Osteocyte (in vitro differentiated cells): ENCODE measurements at regions not wholly inside any gene's neighbourhood (a gene's known extent, or its start where the extent isn't known, plus 50 kb on each side); places are given as distances from the start of the nearest gene placed in this dataset.

Experiments
- DNase-seq: peaks from one replicate; pipeline ENCODE4 v3.0.0; 2021; ENCODE audit warnings: mixed read lengths; ENCODE audit not compliant: unreplicated experiment; ENCODE audit errors: extremely low spot score
- H3K27ac Mint-ChIP-seq: one replicate; pipeline ENCODE4 v1.8.0; 2021; ENCODE audit warnings: mild to moderate bottlenecking, mixed read lengths; ENCODE audit not compliant: unreplicated experiment
- H3K27me3 Mint-ChIP-seq: one replicate; pipeline ENCODE4 v1.8.0; 2021; ENCODE audit warnings: mixed read lengths; ENCODE audit not compliant: unreplicated experiment
- H3K36me3 Mint-ChIP-seq: one replicate; pipeline ENCODE4 v1.8.0; 2021; ENCODE audit warnings: mixed read lengths; ENCODE audit not compliant: unreplicated experiment
- H3K4me1 Mint-ChIP-seq: one replicate; pipeline ENCODE4 v1.8.0; 2021; ENCODE audit warnings: mixed read lengths; ENCODE audit not compliant: unreplicated experiment
- H3K4me3 Mint-ChIP-seq: one replicate; pipeline ENCODE4 v1.8.0; 2021; ENCODE audit warnings: mild to moderate bottlenecking, moderate library complexity, mixed read lengths; ENCODE audit not compliant: unreplicated experiment
- H3K9me3 Mint-ChIP-seq: one replicate; pipeline ENCODE4 v1.8.0; 2021; ENCODE audit warnings: mixed read lengths; ENCODE audit not compliant: unreplicated experiment
- CTCF ChIP-seq: fragments of 200-600 bp; sonication (generic); IDR thresholded peaks from 2 replicates; pipeline ENCODE4 v1.5.0; 2021; ENCODE audit warnings: antibody characterized with exemption, mild to moderate bottlenecking, moderate library complexity

GRCh38 chr3:163946785-163947184 lies 1131.5 kb downstream of the SI start:
- DNase-seq, result no peak
- Mint-ChIP-seq H3K36me3 (peaks cover 7% of the 10 kb centered on the region), H3K4me3 (no peak overlapping the region), H3K9me3 (peaks cover 26% of the 10 kb centered on the region), H3K27ac (no peak overlapping the region), H3K27me3 (peaks cover 3% of the 10 kb centered on the region), H3K4me1 (peaks cover 9% of the 10 kb centered on the region)
- TF ChIP-seq CTCF, result no peak

GRCh38 chr3:163943664-163944063 lies 1134.6 kb downstream of the SI start:
- Mint-ChIP-seq H3K27ac (no peak overlapping the region), H3K27me3 (no peaks in the 10 kb centered on the region), H3K4me3 (no peak overlapping the region), H3K4me1 (peaks cover 5% of the 10 kb centered on the region), H3K36me3 (peaks cover 7% of the 10 kb centered on the region), H3K9me3 (peaks cover 30% of the 10 kb centered on the region)
- no peak for DNase-seq
- no peak for TF ChIP-seq CTCF

- H3K36me3 Mint-ChIP-seq, result peaks cover 5% of the 10 kb centered on the region
- TF ChIP-seq CTCF, result peak; percentile 42
- H3K27me3 Mint-ChIP-seq, result peaks cover 3% of the 10 kb centered on the region
- DNase-seq, result no peak
- H3K27ac Mint-ChIP-seq, result no peak overlapping the region
- peaks cover 24% of the 10 kb centered on the region for H3K9me3 Mint-ChIP-seq
- H3K4me3 Mint-ChIP-seq, result no peak overlapping the region
- H3K4me1 Mint-ChIP-seq, result peaks cover 5% of the 10 kb centered on the region
These were observed 1138.4 kb downstream of the SI start for GRCh38 chr3:163939926-163940325.

GRCh38 chr3:163936543-163936942 lies 1141.8 kb downstream of the SI start:
- peaks cover 5% of the 10 kb centered on the region for H3K4me1 Mint-ChIP-seq
- no peak for DNase-seq

GRCh38 chr3:163935411-163935810 lies 1142.9 kb downstream of the SI start:
- Mint-ChIP-seq H3K36me3 (no peaks in the 10 kb centered on the region), H3K4me1 (peaks cover 5% of the 10 kb centered on the region), H3K4me3 (no peak overlapping the region), H3K27ac (no peak overlapping the region), H3K27me3 (peaks cover 3% of the 10 kb centered on the region), H3K9me3 (peaks cover 4% of the 10 kb centered on the region)
- no peak for DNase-seq
- no peak for TF ChIP-seq CTCF

More at GRCh38 chr3:163936543-163936942, 1141.8 kb downstream of the SI start:
- H3K27ac Mint-ChIP-seq, result no peak overlapping the region
- no peak overlapping the region for H3K4me3 Mint-ChIP-seq
- no peak for TF ChIP-seq CTCF
- H3K27me3 Mint-ChIP-seq, result peaks cover 3% of the 10 kb centered on the region
- H3K9me3 Mint-ChIP-seq, result peaks cover 8% of the 10 kb centered on the region
- no peaks in the 10 kb centered on the region for H3K36me3 Mint-ChIP-seq
